NCI-H82 (cell line): ENCODE measurements at regions not wholly inside any gene's neighbourhood (a gene's known extent, or its start where the extent isn't known, plus 50 kb on each side); places are given as distances from the start of the nearest gene placed in this dataset.

Experiments
- DNase-seq: peaks from one replicate; lab custom pipeline; 2025; lab: John Stamatoyannopoulos, UW

GRCh38 chr18:38930881-38931753 lies 1365.5 kb upstream of the CELF4 start:
- no peak for DNase-seq

DNA sequence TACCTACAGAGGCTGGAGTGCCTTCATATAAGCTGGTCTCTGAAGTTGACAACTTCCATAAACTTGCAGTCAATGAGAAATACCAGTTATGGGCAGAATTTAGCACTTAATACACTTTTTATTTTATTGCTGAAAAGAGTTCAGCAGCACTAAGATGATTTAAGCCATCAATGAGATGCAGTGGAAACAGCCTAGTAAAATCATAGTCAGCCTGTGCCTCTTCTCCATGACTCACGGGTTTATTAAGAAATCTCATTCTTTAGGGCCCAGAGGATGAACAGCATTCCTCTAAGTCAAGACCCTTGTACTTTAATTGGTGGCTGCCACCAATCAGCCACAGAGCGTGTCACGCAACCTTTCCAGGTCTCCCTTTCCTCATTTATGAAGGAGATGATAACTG lies 1357.9 kb upstream of the CELF4 start:
- no peak for DNase-seq

DNA sequence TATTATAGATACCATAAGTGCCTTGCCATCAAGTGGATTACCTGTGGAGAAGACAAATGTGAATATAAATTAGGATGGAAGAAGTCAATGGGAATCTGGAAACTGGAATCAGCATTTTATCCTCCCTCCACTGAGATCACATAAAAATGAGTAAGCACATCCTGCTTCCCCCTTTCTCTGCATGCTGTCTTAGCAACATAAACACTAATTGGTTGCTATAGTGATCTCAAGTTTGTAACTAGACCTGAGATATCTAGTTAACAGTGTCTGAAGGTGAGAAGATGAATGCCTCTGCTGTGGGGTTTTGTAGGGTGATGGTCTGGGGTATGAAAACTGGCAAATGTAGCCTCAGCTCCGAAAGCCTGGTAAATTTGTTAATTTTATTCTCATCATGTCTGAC lies 1357.5 kb upstream of the CELF4 start:
- DNase-seq: no peak

DNA sequence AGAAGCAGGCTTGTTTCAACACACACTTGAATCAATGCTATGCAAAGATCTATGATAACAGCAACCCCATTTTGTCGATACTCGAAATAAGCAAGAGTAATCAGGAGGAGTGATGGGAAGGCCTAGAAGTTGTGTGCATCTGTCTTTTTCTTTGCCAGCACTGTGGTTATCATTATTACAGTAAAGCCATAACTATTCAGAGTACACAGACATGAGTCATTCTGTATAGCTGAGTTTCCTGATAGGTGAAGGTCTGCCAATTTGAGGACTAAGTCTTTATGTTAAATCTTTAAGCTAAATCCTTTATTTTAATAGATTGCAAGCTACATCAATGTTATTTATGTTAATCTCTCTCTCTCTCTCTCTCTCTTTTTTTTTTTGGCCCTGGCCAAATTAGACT lies 1344.4 kb upstream of the CELF4 start:
- no peak for DNase-seq

DNA sequence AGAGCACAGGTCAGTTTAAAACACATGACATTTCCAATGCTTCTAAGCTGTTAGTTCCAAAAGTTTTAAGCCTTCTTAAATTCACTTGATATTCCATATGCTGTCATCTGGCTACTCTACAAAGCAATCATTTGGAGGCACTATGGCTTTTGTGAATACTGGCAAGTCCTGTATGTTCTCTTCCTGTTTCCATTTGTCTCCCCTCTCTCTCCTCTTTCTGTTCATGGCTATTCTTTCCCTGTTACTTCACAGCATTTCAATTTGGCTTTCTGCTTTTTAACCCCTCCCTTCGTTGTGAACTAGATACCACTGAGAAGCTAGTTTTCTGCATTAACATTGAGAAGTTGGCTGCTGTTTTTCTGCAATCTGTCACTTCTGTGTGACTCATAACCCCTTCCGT lies 1337.2 kb upstream of the CELF4 start:
- no peak for DNase-seq

- DNase-seq: no peak
Measured at GRCh38 chr18:38900445-38900844, 1334.8 kb upstream of the CELF4 start.

DNA sequence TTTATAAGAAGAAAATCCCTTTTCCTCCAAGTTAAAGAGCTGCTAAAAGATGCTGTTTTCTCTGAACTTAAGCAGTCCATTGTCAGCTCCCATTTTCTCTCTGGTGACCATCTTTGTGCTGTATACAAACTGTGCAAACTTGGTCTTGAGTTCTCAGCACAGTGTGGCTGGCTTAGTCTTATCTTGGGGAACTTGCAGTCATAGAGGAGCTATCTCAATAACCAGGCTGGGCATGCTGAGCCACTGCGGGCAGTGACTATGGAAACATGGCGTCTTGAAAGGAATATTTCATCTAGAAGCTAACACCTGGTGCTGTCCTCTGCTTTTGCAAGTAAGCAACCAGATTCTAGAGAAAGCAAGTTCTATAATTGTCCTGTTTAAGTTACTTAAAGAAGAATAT lies 1334.4 kb upstream of the CELF4 start:
- DNase-seq: no peak

- DNase-seq: no peak
Measured at GRCh38 chr18:38899252-38899651, 1333.7 kb upstream of the CELF4 start.

- no peak for DNase-seq
Measured at GRCh38 chr18:38898167-38898566, 1332.6 kb upstream of the CELF4 start.

- DNase-seq: no peak
Measured at GRCh38 chr18:38895560-38895959, 1330.0 kb upstream of the CELF4 start.

- DNase-seq: no peak
Measured at GRCh38 chr18:38887671-38888020, 1322.0 kb upstream of the CELF4 start.

DNA sequence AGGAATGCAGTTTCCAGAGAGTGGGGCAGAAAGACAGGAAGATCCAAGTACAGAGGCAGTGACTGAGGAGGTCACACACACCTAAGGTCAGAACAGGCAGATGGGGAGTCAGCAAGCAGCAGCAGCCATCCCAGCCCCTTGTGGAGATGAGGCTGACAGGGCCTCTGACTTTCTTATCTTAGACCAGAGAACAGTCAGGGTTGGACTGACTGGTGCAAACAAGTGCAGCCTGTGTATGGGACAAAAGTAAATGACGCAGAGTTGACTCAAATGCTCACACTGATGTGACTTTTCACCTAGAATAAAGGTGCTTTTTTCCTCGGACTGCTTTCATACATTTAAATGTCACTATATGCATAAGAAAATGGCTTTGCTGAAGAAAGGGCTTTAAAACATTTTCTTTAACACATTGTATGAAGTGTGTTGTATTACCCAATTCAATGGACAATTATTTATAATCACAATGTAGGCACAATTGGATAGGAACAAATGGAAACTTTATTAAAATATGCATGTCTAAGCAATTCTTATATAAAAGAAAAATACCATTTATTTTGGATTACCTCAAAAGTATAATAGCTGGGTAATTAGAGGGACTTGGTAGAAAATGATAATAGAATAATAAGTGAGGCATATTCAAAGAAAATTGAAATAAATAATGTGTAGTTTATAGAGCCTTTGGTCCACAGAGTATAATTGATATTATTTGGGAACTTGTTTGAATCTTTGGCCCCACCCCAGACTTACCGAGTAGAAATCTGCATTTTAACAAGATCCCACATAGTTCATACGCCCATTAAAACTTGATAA lies 1321.5 kb upstream of the CELF4 start:
- DNase-seq: no peak

- no peak for DNase-seq
Measured at GRCh38 chr18:38886235-38886634, 1320.6 kb upstream of the CELF4 start.

DNA sequence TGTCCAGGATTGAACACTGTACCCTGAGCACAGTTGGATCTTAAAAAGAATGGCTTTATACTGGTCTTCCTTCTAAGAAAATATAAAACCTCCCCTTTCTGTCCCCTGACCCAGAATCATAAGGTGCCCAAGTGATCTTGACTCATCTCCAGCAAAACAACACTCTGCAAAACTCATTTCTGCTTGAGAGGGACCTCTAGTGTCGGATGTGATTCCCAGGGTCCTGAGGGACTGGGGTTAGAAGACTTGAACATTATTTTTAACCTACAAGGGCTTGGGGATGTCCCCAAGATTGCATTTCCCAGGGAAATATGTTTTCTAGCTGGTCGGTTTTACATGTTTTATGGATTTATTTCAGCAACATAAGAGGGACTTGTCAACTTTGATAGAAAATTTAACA lies 1318.5 kb upstream of the CELF4 start:
- DNase-seq: peak; percentile 8

DNA sequence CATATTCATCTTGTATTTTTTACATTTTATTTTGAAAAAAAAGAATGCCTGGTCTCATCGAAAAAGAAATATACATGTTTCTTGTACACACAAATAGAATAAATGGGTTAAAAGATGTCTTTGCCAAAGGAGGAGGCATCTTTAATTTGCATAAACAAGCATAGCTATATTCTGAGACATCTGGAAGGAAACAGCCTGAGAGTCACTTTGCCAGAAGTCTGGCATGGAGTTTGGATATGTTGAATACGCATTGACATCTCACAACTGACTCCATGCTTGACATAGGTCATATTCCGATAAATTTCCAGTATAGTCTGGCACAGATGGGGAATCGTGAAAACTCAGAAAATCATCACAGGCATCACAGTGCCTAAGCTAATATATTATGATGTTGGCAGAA lies 1317.5 kb upstream of the CELF4 start:
- DNase-seq: no peak

- no peak for DNase-seq
Measured at GRCh38 chr18:38879871-38880270, 1314.3 kb upstream of the CELF4 start.

DNA sequence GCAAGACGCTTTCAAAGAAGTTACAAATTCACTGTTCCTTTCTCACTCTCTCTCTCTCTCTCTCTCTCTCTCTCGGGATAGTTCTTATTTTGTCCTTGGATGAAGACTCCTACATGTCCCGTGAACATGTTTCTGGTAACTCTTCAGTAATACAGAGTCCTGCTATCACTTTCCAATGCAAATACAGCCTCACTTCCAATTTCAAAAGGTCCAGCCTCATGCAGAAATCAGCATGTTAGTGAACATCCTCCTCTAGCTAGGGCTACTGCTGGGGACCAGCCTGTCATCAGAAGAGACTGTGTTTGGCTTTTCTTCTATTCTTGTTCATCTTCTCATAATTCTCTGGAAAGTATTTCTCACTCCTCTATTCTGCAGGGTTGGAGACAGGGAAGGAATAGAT lies 1306.7 kb upstream of the CELF4 start:
- DNase-seq: no peak

DNA sequence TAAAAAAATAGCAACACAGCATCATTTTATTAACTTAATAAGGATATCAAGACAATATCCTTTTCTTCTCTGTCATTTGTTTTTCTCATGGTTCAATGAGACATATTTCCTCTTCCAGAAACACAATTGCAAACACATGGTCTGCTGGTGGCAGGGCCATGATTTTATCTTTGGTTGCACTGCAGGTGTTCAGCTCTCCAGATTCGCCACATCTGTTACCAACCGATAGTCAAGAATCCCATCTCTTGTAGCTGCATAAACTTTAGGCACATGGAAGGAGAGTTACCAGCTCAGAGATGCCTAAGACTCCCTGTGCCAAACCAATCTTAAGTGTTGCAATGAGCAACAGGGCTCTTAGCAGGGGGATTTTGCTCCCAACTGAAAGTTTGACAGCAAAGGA lies 1303.2 kb upstream of the CELF4 start:
- DNase-seq: no peak

DNA sequence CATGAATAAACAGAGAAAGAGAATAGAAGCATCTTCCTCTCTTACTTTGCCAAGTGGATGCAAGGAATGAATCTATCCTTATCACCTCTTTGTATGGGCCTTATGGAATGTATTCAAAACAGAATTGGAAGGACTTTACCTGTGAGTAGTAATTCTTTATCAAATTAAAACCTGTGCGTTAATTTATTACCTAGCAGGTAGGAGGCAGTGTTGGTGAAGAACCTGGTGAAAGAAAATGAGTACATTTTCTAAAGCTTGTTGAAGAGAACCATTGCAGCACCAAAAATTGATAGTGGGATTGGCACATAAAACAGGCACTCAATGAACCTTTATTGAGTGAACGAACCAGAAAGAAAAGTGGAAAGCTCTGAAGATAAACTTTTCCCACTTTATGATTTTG lies 1302.1 kb upstream of the CELF4 start:
- no peak for DNase-seq

- DNase-seq: no peak
Measured at GRCh38 chr18:38851526-38851925, 1285.9 kb upstream of the CELF4 start.

DNA sequence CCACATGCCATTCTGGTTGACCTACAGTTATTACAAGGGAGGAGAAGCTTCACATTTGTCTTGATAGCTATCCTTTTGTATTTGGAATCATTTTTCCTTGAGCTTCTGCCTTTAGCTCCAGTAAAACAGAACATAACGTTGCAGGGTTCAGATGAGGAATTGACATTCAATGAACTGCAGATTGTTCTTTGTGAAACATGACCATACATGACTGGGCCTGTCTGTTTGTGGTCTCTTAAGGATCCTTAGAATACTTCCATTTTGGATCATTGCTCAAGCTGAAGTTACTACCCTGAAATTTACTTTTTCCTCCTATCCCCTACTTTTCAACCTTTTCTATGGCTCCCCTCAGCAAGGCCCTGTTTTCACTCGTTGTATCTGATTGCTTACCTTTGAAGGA lies 1281.7 kb upstream of the CELF4 start:
- no peak for DNase-seq

- no peak for DNase-seq
Measured at GRCh38 chr18:38843291-38843690, 1277.7 kb upstream of the CELF4 start.

DNA sequence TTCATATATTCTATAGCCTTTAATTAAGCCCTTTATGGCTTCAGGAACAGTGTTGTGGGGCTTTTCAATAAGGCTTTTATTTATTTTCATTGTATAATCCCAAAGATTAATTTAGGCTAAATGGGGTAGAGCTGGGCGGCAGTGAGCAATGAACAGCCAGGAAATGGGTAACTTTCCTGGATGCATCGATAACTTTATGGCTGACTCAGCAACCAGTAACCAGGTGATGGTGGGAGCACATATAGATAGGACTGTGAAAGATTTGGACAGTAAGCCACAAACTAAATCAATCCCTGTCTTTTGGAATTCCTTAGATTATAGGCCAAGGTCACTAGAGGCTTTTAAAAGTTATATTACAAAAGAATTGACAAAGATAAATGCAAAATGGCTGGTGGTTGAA lies 1260.6 kb upstream of the CELF4 start:
- no peak for DNase-seq

DNA sequence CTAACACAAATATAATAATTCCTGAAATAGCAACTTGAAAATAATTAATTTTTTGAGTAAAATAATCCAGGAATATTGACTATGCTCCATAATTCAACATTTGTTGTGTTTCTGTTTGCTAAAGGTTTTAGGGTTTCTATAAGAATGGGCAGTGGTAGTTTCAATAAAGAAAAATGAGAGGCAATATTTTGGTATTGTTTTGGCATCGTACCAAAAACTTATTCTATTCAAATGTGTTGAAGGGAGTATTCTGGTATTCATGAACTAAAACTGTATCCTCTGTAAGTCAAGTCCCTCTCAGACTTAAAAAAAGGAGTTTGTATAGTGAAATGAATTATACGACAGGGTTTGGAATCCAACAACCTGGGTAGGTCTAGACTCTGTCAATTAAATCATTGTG lies 1245.6 kb upstream of the CELF4 start:
- no peak for DNase-seq
